NCI-H2171 (cell line): ENCODE measurements at regions not wholly inside any gene's neighbourhood (a gene's known extent, or its start where the extent isn't known, plus 50 kb on each side); places are given as distances from the start of the nearest gene placed in this dataset.

Source experiments
- DNase-seq: peaks from one replicate; lab custom pipeline; 2025; lab: John Stamatoyannopoulos, UW

DNA sequence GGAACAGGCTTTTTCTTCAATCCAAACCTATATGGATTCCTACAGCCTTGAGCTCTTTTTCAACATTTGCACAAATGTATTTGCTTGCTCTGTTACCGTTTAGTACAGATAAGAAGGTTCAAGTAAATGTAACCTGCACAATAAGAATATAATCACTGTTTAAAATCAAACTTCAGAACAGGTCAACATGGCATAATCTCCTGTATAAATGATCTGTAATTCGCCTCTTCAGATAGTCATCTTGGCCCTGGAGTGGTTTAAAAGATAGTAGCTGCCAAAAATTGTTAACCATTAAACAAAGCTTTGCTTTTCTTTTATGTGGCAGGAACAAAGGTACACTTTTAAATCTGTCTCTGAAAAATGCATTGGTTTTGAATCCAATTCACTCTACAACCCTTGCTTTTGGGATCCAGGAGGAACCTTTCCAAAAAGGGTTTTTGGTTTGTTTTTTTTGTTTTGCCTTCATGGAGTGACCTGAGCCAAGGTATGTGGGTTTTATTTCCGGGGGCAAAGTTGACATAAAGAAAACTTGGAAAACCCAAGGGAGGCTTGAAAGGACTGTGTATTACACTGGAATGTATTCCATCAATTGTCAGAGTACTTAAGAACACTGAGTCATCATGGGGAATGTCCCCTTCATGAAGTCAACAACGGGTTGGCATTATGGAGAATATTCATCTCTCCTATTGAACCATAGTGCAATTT lies 210.4 kb upstream of the HCCS start:
- DNase-seq = no peak

DNA sequence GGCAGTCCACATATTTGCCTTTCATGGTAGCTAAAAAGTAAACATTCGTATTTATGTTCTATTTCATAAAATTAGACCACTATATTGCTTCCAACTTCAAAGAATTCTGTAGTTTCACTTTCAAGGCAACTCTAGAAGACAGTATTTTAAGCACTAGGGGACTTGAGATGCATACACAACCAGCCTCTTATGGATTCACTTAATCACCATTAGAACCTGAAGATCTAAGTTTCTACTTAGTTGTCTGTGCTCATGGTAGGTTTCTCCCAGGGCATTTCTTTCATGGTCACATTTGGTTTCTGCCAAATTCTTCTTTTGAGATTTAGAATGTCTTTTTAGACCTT lies 209.9 kb upstream of the HCCS start:
- no peak for DNase-seq

DNA sequence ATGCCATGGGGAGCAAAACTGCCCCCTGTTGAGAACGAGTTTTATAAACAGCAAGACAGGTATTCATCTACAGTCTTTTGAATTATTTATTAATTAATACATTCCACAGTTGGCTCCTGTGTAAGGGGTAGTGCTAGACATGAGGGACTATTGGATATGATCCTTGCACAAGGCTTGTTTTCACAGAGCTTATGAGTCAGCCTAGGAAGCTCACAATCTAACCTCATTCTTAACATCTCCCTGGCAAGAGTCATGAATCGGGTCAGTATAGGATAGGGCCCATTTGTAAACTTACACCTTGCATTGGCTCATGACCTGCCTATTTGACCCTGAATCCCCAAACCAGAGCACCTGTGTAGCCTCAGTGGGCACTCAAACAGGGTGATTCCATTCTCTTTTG lies 209.1 kb upstream of the HCCS start:
- no peak for DNase-seq

DNA sequence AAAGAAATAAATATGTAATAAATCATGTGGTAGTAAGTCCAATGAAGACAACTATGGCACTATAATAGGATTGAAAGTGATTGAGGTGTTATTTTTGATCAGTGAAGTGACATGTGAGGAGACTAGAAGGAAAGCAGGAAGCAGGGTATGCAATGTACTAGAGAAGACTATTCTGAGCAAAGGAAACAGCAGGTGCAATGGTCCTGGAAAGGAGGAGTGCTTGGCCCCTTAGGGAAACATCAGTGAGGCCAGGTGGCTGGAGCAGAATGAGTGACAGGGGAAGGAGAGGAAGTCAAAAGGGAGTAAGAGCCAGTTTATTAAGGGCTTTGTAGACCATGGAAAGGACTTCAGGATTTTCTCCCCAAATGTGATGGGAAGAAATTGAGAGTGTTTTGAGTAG lies 207.6 kb upstream of the HCCS start:
- no peak for DNase-seq

DNA sequence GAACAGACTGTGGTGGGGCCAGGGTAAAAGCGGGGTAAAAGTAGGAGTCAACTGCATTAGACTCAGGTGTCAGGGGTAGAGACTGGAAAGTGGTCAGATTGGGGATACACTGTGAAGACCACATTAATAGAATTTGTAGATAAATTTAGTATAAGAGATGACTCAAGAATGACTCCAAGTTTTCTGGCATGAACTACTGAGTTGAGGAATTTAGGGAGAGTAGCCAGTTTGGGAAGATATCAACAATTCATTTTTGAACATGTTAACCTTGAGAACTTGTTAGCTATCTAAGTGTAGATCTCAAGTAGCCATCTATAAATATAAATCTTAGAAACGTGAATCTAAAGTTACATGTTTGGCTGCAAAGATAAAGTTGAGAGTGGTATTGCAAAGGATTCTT lies 206.9 kb upstream of the HCCS start:
- no peak for DNase-seq

DNA sequence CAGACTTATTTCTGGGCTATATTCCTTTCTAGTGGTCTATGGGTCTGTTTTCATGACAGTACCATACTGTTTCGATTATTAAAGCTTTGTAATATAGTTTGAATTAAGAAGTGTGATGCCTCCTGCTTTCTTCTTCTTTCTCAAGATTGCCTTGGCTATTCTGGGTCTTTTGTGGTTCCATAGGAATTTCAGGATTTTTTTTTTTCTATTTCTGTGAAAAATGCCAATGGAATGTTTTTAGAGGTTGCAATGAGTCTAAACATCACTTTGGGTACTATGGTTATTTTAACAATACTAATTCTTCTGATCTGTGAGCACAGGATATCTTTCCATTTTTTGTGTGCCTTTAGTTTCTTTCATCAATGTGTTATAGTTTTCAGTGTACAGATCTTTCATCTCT lies 204.3 kb upstream of the HCCS start:
- DNase-seq = no peak

DNA sequence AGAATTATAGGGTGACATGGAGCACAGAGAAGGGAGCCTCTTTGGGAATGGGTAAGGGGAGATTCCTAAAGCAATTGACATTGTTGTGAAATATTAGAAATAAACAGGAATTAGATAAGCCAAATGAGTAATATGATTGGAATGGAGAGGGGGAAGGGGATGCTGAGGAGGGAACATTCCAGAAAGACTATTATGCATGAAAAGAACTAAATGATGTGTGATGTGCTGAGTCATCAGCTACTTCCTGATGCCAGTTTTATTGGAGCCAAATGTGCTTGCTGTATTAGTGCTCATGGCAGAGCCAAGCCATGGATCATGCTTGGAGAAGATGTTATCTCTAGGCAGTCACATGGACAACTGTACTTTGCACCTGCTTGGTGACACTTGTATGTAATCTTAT lies 189.0 kb upstream of the HCCS start:
- DNase-seq = no peak

DNA sequence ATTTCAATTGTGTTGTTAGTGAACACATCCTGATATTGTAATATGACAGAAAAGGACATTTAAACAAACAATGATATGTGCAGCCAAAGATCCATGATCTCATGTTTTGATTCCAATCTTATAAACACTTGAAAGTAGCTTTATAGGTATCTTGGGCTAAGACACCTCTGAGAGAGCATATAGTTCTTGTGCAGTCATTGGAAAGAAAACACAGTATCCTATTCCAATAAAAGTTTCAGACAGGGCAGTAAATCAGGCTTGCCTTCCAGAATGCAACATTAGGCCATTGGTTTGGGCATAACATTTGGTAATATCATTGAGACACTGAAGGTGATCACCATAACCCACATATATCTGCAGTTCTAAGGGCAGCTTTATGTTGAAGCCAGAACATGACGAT lies 188.3 kb upstream of the HCCS start:
- no peak for DNase-seq

DNA sequence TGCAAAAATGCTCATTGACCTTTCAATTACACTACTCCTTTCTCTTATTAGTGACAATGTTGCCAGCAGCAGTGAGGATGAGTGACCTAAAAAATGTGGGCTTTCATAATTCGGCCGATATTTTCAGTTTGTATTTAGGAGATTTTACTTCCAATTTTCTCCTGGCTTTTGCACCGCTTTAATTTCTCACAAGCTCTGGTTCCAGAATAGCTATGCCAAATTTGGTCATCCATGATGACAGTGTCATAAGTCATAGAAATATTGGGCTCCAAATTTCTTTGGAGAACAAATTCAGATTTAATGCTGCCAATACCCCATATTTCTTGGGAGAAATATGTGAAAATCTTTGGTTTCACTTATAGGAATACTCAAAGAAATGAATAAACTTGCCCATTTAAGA lies 187.7 kb upstream of the HCCS start:
- DNase-seq = no peak

DNA sequence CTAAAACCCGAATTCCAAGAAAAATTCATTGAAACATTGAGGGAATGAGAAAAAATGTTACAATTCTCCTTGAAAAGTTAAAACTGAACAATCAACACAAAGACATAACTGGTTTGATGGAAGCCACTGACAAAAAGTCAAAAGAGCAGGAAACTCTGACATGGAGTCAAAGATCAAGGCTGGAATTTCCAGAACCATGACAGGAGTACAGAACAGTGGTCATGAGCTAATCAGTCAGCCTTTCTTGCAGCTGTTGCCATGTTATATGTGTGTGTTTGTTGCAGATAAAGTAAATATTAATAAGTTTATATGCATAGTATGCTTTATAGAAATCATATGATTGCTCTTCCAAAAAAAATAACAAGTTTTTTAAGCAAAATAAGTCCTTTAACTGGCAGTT lies 184.7 kb upstream of the HCCS start:
- no peak for DNase-seq

DNA sequence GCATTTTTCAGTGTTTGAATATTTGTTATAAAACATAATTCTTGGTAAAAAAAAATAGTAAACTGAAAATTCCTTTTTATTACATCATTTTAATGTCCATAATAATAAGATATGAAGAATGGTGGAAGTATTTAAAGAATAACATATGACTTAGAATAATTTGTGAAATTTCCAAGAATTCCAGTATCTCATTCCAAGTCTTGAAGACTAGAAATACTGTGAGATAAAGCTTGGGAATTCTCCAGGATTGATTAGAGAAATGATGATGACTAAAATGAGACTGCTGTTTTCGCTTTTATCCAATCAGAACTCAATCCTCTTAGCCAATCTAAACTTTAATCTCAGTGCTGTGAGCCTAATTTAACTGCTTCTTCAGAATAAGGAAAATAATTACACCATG lies 184.2 kb upstream of the HCCS start:
- DNase-seq = no peak

DNA sequence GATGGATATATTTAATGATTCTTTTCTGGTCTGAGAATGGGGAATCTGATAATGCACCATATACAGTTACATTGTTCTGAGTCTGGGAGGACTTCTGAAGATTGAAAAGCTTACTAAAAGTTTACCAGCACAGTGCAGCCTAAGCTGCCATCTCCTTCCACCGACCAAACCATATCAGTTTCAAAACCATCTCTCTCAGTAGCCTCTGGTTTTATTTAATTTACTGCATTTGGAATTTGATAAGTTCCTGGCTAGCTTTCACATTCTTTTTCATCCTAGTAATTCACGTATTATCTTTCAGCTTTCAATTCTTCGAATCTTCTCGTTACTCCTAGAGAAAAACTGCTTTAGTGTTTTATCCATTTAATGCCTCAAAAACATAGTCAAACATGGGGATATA lies 181.4 kb upstream of the HCCS start:
- no peak for DNase-seq

DNA sequence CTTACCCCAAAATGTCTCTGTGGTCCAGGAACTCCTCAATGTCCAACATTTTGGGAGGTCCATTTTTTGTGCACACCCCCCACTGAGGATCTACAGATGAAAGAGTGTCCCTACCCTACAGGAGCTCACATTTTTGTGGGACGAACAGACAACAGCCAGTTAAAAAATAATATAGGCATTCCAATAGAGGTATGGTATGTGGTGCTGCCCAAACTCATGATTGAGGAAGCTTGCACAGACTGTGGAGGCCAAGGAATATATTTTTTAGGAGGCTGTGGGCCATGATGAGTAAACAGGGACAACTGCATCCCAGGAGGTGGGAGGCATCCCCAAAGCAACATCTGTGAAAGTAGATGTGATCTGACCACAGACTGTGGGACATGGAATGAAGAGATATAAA lies 181.0 kb upstream of the HCCS start:
- no peak for DNase-seq

DNA sequence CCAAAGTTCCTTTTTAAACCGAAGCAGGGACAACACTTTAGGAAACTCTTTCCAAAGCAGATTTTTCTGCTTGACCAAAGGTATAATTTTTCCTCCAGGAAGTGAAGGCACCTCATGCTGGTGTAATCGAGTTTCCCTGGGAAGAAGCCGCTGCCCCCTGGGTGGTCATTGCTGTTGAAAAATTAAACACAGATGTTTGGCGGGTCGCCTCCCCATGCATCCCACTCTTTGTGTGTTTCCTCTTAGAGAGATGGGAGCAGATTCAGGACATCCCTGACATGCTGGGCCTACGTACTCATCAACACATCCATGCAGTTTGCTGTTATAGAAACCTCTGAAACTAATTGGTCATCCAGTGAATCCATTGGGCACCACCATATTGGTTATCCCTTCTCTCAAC lies 179.2 kb upstream of the HCCS start:
- DNase-seq = no peak

DNA sequence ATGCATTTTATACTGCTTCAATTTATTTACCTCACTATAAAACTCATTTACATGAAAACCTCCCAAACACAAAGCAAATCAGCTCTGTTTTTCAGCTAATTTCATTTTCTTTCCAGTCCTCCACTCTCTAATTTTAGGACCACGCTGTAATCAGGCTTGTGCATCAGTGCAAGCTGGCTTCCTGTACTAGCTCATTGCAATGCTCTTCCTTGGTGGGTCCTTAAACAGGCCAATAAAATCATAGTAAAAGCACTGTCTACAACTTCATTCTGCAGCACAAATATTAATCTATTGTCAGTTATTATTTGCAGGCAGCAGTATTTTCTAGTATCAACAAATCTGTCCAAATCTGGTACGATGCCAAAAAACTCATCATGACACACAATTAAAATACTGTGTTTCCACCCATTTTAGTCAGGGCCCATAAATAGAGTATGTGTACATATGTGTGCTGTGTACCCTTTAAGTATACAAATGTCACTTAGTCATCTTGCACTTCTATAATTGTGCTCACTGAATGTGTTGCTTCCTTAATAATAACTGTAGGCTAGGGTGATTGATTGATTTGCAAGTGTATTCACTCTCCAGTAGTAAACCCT lies 178.2 kb upstream of the HCCS start:
- DNase-seq = no peak

DNA sequence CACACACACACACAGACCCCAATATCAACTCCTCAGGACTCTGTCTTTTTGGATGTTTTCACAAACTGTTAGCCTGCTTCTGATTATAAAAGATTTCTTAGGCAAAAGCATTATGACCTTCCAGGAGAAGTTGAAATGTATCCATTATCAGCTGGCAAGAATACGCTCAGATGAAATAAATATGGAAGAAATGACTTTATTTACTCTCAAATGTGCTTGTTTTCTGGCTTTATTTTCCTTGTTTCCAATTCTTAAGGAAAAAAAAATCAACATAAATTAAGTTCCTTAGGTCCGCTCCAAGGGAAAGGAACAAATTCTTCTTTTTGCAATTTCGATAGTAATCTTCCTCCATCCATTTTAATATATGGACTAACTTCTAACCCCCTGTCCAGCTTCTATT lies 175.6 kb upstream of the HCCS start:
- DNase-seq = no peak

DNA sequence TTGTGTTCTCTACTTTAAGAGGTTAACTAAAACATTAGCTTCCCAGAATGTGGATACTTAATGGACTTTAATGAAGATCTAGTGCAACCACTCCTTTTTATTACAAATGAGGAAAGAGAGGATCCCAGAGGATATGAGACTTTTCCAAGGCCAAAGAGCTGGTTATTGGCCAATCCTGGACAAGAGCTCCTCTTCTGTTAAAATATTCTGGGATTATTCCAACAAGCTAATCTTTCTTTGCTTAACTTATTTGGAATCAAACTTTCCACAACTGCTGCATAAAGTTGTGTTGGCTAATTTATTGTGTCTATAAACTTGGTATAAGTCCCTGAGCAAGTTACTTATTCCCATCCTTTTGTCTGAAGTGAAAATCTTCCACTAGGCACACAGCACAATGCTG lies 174.2 kb upstream of the HCCS start:
- no peak for DNase-seq

DNA sequence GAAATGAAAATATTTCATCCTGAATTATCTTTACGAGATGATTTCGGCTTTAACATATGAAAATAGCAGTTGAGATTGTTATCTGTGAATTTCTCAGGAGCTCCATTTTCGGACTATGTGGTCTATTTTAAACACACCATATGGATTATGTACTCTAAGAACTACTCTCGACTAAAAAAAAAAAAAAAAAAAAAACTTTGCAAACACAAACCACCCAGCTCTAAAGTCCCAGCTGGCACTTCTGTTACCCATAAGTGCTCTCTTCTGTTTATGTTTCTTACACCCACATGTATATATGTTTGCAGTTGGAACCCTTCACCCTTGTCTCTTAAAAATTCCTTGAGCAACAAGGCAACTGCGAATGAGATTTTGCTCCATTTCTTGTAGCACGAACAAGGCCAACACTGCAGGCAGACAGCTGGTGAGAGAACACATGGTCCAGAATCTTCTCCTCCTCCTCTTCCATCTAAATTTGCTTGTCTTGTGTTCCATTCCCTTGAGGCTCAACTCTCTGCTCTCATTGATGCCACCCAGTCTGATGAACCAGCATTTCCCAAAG lies 172.7 kb upstream of the HCCS start:
- peak; percentile 62 for DNase-seq

DNA sequence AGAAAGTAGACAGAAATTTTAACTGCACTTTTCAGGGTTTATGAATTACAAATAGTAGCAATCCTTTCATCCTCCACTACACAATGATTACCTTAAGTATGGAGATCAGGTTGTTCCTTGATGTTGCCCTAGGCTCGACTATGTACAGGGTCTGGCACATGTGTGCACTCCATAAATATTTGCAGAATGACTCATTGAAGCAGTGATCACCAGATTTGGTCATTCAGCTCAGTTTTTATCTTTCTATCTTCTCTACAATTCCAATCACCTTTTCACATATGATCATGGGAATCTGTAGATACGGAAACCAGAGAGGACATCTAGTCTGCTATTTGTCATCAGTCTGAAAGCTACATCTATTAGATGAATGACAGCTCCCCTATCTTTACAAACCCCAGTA lies 171.7 kb upstream of the HCCS start:
- DNase-seq = no peak

DNA sequence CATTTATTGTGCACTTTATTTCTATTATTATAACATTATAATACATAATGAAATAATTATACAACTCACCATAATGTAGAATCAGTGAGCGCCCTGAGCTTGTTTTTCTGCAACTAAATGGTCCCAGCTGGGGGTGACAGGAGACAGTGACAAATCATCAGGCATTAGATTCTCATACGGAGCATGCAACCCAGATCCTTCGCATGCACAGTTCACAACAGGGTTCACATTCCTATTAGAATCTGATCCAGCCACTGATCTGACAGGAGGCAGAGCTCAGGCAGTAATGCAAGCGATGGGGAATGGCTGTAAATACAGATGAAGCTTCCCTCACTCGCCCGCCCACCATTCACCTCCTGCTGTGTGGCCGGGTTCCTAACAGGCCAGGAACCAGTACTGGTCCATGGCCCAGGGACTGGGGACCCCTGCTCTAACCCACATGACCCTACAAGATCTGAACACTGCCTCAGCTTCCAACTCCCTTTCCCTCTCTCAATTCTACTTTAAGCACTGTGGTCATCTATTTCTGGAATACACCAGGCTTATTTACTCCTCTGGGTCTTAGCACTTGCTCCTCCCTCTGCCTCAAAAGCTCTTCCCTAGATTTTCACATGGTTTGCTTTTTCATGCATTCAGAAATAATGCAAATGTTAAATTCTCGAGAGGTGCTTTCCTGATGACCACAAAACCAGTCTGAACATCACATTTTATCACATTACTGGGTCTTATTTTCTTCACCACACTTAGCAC lies 166.8 kb upstream of the HCCS start:
- DNase-seq = no peak

DNA sequence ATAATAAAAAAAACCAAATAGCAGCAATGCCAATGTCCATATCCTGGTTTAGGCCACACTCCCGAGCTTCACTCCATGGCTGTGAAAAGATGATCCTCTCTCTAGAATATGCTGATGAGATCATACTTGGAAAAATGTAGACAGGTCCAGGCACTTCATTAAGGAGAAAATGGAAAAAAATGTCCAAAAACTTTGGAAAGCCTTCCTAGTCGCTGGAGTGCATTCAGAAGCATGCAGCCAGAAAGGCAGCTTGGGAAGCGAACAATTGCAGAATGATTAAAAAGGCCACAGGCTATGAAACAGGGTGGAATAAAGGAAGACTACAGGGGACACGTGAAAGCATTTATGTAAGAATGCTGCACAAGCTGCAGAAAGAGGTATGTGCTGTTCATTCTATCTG lies 165.6 kb upstream of the HCCS start:
- DNase-seq = no peak

DNA sequence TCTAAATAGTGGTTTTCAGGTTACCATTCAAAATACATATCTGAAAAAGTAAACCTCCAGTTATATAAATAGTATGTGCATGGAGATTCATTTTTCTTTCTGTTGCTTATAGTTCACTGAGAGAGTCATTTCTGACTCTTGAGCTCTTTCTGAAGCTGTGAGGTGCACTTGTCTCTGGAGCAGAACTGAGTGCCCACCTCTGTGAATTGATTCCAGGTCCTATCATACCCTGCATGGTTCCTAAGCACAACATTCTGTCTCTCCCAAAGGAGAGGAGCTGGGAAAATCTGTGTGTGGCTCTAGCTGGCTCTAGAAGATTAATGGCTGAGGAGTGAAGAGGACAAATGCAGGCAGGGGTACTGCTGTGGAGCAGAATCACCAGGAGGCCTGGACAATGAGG lies 161.6 kb upstream of the HCCS start:
- no peak for DNase-seq

DNA sequence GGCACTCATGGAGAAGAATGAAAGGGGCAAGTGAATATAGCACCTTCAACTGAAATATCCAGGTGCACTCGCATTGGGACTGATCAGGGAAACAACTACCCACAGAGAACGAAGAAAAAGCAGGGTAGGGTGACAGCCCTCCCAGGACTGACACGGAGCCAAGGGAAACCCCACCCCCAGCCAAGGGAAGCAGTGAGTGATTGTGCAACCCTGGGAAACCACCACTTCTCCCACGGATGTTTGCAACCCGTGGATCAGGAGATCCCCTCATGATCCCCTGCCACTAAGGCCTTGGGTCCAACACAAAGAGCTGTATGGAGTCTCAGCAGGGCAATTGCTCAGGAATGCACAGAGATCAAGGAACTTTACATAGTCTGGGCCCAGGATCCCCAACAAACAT lies 158.5 kb upstream of the HCCS start:
- DNase-seq = no peak
